Cardiac septum (tissue), 1 donor: ENCODE measurements at regions not wholly inside any gene's neighbourhood (a gene's known extent, or its start where the extent isn't known, plus 50 kb on each side); places are given as distances from the start of the nearest gene placed in this dataset.
A peak's percentile ranks its signal among the peaks of the same experiment; 100 is the strongest.

Source experiments
- DNase-seq: peaks from one replicate; pipeline ENCODE4 v3.0.0-alpha.2; 2020; ENCODE audit warnings: low spot score
- intact Hi-C: fragments of 100-400 bp; cut with DNase I; formaldehyde crosslinking; loops from one replicate; pipeline ENCODE4 v1.14.0; 2022
- donor health status: DM: no; HTN: no; CAD: no.

DNA sequence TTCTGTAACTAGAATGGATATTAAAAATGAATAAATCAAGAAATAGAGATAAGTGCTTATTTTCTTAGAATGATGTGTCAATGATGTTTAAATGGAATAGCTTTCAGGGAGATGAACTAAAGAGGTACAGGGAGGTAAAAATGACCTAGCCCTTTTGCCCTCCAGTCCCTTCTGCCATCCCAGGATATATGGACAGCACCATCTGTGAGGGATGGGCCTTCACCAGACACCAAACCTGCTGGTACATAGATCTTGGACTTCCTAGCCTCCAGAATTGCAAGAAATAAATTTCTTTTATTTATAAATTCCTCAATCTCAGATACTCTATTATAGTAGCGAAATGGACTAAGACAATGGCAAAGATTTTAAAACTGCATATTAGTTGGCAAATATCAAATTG lies 352.0 kb upstream of the THBS1 start:
- intact Hi-C loops: no loop called here
- no peak for DNase-seq

DNA sequence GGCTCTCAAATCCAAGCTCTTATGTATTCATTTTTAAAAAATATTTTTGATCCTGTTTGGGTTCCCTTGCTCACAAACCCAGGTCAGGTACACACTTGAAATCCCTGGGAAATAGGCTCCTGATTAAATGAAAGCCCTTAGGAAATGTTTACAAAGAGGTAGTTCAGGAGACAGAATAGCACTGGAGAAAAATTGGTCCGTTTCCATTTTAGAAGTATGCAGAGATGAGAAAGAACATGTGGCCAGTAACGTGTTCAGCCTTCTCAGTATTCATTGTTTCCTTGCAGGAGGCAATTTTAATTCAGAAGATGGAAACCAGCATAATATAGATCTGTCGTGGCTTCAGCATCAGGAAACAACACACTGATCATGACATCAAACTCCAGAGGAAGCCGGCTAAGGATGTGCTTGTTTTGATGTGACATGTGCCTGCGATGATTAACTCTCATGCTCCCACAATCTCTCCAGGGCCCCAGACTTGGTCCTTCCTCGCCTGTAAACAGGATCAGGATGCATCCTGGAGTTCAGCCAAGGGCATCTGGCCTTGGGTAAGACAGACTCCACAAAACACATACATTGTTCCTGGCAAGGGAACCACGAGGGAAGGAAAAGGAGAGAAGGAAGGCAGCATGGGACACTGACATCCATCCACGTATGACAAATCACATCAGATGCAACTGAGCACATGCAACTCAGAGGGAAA lies 350.5 kb upstream of the THBS1 start:
- no peak for DNase-seq
- intact Hi-C loops: no loop called here

DNA sequence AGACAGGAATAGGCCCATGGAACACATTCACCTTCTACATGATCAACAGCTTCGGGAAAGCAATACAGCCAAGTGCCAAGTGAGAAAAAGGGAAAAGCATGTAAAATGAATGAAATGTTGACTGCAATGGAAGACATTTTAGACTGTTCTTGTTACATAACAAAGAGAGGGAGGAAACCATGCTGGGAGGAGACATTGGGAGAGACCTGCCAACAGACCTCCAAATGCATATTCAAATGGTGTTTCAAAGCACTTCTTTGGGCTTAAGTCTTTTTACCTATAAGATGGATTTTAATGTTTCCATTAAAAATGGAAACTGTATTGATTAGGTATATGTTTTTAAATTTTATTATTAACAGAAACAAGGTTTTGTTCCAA lies 350.0 kb upstream of the THBS1 start:
- DNase-seq: no peak
- intact Hi-C loops: no loop called here

DNA sequence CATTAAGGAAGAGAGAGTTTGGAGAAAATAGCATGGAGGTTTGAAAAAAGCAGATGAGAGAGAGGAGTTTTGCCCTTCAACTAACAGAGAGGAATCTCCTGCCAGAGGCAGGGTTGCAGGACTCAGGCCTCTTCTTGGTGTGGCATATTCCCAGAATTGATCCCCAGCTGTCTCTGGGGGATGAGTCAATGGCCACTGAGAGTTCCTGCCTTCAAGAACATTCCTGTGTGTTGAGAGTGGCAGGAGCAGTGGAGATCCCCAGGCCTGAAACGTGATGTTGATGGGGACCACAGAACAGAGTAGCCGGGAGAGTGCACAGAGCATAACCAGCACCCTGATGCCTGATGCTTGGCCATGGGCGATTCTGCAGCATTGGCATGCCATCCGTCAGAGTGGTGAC lies 348.4 kb upstream of the THBS1 start:
- intact Hi-C loops: no loop called here
- no peak for DNase-seq

DNA sequence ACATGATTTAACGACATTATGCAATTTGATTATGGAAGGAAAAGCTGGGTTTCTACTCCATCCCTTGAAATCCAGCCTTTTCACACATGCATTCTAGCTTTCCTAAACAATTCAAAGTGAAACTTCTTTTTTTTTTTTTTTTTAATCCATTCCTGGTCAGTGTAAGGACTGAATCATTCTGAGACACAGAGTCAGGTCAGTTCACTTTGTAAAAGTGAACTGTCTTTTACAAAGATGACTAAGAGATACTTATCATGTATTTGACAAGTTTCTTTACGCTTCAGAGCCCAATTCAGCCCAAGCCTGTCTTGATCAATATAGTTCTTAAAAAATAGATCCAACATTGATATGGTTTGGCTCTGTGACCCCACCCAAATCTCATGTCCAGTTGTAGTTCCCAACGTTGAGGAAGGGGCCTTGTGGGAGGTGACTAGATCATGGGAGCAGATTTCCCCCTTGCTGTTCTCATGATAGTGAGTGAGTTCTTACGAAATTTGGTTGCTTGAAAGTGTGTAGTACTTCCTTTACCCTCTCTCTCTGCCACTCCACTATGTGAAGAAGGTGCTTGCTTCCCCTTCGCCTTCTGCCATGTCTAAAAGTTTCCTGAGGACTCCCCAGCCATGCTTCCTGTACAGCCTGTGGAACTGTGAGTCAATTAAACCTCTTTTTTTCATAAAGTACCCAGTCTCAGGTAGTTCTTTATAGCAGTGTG lies 345.6 kb upstream of the THBS1 start:
- DNase-seq: no peak
- intact Hi-C loops: no loop called here

DNA sequence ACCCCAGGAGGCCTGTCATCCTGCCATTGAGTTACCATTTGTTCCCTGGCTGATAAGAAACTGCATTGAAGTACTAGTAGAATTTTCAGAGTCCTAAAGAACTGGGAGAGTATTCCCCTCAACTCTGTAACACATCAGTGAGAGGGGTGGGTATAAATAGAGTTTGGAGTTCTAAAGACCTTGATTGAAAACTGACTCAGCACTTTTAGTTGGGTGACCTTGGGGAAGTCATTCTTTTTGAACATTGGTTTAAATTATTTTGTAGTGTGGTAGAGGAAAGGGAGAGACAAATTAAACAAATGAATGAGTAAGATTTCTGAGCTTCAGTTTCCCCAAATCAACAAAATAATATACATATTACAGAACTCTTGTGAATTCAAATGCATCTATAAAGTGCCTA lies 344.5 kb upstream of the THBS1 start:
- intact Hi-C loops: no loop called here
- no peak for DNase-seq

DNA sequence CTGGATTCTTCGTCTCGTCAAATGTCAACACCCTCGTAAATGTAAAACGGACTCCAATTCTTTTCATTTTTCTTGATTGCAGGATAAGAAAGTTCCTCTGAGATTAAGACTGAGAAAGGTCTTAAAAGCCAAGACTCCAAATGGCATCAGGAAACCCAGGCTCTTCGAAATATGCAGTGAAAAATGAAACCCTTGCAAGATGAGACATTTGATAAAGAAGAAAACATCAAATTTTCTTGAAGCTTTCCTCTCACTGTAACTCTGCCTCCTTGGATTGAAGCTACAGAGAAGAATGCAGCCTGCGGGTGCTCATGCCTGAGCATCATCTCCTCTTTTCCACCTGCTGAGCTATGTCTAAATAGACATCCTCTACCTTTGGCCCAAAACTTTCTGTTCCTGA lies 342.4 kb upstream of the THBS1 start:
- no peak for DNase-seq
- intact Hi-C loops: no loop called here

DNA sequence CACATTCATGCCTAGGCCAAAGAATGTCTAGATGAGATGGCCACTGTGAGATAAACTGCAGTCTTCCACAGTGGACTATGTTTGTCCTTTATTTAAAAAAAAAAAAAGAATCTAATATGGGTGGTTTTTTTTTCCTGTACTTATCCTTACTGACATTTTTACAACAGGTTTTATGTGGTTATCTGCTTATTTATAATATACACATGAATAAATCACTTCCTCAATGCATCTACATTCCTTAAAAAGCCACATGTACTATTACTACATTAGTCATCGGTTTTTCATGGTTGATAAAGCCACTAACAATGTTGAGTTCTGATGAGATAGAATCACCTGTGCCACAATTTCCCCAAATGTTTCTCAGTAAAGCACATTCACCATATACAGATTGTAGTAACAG lies 341.3 kb upstream of the THBS1 start:
- intact Hi-C loops: no loop called here
- no peak for DNase-seq

DNA sequence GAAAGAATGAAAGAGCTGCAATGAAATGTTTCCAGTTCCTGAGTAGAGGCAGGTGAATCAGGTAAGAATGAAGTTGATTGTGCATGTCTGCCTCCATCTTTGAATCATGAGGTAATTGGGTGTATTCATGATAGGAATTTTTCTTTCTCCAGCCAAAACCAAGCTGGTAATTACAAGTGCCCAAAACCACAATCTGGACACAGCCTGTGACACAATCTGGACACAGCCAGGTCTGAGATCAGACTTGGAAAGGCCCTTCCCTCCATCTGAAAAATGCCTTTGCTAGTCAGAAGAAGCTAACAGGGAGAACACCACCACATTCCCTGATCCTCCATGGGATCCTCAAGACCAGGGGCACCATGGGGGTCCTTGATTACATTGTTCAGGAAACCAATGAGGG lies 338.5 kb upstream of the THBS1 start:
- DNase-seq: no peak
- intact Hi-C loops: no loop called here

DNA sequence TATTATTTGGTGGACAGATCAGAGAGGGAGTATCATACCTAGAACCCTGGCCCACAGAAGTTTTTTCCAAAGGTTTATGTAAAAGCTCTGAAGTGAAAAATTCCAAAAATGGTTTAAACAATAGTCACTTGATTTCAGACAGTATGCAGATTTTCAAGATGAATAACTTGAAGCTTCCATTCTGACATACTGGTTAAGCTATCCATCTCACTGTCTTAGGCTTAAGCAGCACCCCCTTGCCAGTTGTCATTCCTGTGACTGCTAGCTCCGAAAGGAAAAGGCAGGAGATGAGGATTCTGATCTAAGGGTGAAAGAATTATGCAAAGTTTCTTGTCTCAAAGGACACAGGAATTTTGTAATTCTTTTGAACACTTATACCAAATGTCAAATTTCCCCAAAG lies 337.5 kb upstream of the THBS1 start:
- intact Hi-C loops: no loop called here
- DNase-seq: no peak

DNA sequence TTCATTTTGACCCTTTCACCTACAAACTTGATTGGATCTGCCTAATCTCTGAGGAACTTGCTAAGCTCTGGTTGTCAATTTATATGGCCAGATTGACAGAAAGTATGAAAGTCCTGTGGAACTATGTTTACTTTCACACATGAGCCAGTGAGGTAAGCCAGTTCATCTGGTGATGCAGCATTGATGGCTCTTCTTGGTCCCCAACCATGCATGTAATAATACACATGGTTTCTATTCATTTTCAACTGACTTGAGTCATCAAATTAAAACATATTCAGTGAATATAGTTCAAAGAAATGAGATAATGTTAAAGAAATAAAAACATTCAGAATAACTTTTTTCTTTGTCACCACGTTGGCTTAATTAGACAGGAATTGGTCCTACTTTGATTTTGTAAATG lies 336.1 kb upstream of the THBS1 start:
- no peak for DNase-seq
- intact Hi-C loops: no loop called here

DNA sequence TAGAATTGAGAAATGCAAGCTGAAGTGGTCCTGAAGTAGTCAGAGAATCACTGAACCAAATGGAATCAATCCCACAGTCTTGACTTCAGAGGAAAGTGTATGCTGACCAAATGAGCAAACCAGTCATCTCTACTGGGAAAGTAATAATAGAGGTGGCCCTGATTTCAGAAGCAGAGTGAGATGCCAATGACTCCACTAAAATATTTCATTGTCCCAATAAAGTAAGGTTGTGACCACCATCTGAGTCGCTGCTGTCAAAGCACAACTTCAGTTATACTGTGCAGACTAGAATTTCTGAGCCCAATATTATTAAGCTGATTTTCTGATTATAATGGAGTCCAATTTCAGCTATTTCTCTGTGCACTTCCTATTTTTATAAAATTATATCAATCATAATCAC lies 334.4 kb upstream of the THBS1 start:
- intact Hi-C loops: no loop called here
- DNase-seq: no peak

DNA sequence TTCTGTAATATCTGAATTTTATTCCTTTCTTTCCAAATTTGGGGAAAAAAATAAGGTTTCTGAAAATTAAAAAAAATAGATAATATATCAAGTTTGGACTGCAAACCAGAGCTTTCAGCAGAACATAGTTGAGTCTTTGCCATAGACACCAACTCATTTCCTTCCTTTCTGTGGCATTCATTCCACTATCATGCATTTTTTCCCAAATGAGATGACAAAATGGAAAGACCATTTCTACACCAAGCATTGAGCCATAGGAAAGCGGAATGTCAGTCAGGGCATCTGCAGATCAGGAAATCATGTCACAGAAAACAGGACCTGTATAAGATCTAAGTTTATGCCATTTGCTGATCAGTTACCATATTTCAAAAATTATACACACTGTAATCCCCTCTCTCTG lies 333.3 kb upstream of the THBS1 start:
- intact Hi-C loops: no loop called here
- no peak for DNase-seq

DNA sequence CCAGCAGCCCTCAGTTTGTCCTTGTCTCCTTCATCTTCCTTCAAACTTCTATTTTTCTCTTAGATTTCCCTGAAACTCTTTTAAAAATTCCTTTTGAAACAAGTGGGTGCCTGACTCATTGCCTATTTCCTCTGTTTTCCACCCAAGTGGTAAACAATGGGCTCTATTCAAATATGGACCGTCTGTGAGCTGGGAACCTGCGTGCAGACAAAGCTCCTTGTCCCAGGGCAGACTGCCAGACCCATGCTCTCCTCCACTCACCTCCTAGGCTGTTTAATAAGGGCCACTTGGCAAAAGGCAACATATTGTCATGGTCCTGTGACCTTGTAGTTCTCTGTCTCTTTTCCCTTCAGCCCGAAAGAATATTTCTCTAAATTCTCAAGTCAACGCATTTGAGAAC lies 332.7 kb upstream of the THBS1 start:
- intact Hi-C loops: no loop called here
- peak; percentile 78 for DNase-seq

DNA sequence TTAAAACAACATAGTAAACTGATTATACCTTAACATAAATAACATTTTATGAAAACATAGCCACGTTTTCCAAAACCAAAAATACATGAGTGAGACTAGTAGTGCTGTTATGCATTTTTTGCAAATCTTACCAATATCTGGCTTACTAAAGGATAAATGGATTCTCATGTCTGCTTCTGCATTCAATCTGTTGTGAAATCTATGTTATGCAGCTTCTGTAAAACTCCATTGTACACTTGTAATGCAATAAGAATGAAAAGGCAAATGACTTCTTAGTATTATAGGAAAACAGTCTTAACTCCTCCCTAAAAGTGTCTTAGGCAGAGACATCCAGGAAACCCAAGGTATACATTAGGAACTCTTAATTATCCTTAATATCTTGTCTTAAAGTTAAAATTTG lies 330.9 kb upstream of the THBS1 start:
- intact Hi-C loops: no loop called here
- DNase-seq: no peak

DNA sequence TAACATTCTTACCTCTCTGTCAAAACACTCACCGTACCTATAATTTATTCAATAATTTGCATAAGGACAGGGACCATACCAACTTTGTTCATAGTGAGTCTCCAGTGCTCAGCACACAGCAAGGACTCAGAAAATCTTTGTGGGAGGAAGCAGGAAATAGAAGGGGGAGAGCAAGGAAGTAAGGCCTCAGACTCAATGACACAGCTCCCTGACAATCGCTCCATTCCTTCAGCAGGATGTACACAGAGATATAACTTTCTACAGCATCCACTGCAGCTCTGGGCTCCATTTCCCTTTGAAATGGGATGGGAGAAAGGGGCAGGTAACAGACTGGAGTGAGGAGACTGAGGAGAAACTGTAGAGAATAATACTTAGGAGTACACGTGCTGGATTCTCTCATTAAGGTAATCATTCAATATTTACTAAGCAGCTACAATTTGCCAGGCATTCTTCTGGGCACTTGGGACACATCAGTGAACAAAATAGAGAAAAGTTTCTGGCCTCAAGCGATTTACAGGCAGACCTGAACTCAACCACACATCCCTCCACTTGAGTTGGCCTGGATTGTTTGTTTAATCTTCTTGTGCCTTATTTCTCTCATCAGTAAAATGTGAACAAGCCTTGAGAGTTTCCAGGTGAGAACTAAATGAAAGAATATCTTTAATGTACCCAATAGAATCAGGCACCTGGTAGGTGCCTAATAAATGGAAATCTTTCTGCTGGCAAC lies 330.3 kb upstream of the THBS1 start:
- intact Hi-C loops: no loop called here
- no peak for DNase-seq

DNA sequence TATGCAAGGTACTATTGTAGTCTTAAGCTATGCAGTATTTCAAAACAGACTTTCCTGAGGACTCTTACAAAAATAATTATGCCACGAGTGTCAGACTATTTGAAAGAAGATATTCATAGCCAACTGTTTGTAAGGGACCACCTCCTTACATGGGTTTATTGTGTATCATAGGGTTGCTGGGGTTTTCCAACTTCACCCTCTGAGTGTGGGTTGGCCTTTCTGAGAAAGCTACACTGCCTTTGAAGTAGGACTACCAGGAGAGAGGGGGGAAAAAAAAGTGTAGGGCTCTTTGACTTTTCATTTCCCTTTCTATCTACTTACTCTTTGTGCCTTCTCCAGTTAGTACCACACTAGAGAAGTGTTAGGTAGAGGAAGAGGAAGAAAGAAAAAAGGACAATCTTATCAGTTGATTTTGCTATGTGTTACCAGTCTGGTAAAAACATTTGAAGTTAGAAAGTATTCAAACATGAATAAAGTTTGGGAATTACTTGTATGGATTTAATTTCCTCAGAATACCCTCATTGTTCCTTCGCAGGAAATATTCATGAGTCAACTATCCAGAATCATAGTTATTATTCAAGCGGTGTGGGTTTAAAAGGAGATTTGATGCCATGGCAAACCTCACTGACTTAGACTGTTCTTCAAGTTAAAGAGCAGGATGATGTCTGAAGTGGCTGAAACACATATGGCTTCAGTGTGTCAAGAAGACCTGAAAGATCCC lies 329.3 kb upstream of the THBS1 start:
- intact Hi-C loops: no loop called here
- DNase-seq: no peak

DNA sequence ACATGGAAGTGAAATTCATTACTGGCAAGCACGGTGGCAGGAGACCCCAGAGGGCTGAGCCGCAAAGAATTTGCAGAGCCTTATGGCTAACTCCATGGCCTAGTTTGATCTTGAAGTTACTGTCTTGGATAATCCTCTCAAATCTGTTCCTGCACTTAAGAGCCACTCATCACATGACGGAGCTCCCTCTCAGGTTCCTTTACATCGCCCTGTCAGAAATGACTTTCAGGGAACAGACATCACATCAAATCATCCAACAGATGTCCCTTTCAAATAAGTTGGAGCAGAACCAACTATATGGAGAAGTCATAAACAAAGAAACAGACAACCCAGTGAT lies 328.8 kb upstream of the THBS1 start:
- intact Hi-C loops: no loop called here
- no peak for DNase-seq

DNA sequence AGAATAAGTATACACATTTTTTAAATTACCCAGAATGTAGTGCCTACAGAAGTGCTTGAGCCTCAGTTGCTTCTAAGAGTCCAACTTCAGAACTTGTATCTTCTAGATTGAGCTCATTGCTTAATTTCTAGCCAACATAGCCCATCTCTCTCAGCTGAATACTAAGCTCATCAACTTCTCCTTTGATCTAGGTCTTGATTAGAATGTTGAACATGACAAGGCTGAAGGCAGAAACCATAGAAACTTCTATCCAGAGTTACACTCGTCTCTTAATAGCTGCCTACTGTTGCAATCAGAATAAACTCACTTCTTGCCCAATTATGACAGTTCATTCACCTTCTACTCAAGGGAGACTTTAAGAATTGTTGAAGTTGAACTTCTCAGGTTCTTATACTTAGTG lies 327.3 kb upstream of the THBS1 start:
- intact Hi-C loops: no loop called here
- DNase-seq: no peak

DNA sequence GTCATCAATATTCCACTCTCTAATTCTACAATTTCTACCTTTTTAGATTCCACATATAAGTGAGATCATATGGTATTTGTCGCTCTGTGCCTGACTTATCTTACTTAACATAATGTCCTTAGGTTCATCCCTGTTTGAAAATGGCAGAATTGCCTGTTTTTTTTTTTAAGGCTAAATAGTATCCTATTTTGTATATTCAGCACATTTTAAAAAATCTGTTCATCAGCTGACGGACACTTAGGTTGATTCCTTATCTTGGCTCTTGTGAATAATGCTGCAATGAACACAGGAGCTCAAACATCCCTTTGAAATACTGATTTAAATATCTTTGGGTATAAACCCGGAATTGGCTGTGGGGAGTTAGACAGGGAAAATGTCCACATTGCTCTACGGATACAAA lies 326.7 kb upstream of the THBS1 start:
- intact Hi-C loops: no loop called here
- no peak for DNase-seq

DNA sequence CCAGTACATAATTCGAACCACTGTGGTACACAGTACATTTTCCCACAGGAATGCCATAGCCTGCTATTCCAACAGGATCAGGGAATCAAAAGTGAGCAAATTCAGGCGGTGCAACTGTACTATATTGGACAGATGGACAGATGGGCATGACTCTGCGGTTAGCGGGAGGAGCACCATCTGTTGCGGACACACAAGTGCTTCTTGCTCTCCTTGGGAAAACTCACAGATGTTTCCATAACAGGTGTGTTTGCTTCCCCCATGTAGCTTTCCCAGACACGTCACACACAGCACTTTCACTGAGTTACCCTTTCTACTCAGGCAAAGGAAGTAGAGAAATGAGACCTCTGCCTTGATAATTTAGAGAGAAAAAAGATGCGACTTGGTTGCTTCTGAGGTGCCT lies 325.1 kb upstream of the THBS1 start:
- intact Hi-C loops: no loop called here
- no peak for DNase-seq
